IPS-NIHi11 (cell line): ENCODE measurements at regions not wholly inside any gene's neighbourhood (a gene's known extent, or its start where the extent isn't known, plus 50 kb on each side); places are given as distances from the start of the nearest gene placed in this dataset.

Source experiments
- DNase-seq: peaks from one replicate; pipeline ENCODE4 v3.0.0; 2012; ENCODE audit warnings: mixed read lengths, low spot score

- DNase-seq, result no peak
These were observed 67.8 kb upstream of the ELAC2 start for GRCh38 chr17:13085578-13085977.

GRCh38 chr17:13084420-13084819 lies 66.6 kb upstream of the ELAC2 start:
- no peak for DNase-seq

- DNase-seq, result no peak
These were observed 61.0 kb upstream of the ELAC2 start for GRCh38 chr17:13078591-13079385.

GRCh38 chr17:13076905-13077304 lies 59.1 kb upstream of the ELAC2 start:
- DNase-seq, result no peak

GRCh38 chr17:13074026-13074425 lies 56.2 kb upstream of the ELAC2 start:
- DNase-seq, result no peak

- no peak for DNase-seq
These were observed 55.2 kb upstream of the ELAC2 start for GRCh38 chr17:13073018-13073417.

- no peak for DNase-seq
These were observed 52.9 kb upstream of the ELAC2 start for GRCh38 chr17:13070732-13071131.

GRCh38 chr17:13067629-13068303 lies 49.9 kb upstream of the ELAC2 start:
- DNase-seq, result no peak
